Bronchial epithelial cell (primary cell): ENCODE measurements at regions not wholly inside any gene's neighbourhood (a gene's known extent, or its start where the extent isn't known, plus 50 kb on each side); places are given as distances from the start of the nearest gene placed in this dataset.

ENCODE experiments used
- DNase-seq: peaks from one replicate; pipeline ENCODE4 v3.0.0-alpha.2; 2010; ENCODE audit warnings: low read depth
- FAIRE-seq: peaks from 2 replicates; lab custom pipeline; 2011; peaks lifted over from hg19 to GRCh38; lab: Jason Lieb, UNC
- H3K27me3 ChIP-seq: 2 replicates; pipeline ENCODE4 v1.5.1; 2011; ENCODE audit warnings: low read length; ENCODE audit not compliant: control insufficient read depth, insufficient read depth
- H3K36me3 ChIP-seq: 2 replicates; pipeline ENCODE4 v1.5.1; 2011; ENCODE audit warnings: low read length; ENCODE audit not compliant: control insufficient read depth, insufficient read depth
- H3K4me3 ChIP-seq: 2 replicates; pipeline ENCODE4 v1.5.1; 2011; ENCODE audit warnings: mild to moderate bottlenecking, low read depth, low read length, control low read depth
- CTCF ChIP-seq: IDR thresholded peaks from 2 replicates; pipeline ENCODE4 v1.5.1; 2011; ENCODE audit warnings: mild to moderate bottlenecking, moderate library complexity, low read length, control low read depth, inconsistent platforms; ENCODE audit not compliant: insufficient read depth, severe bottlenecking

GRCh38 chr5:87147441-87147840, 120.2 kb upstream of the RASA1 start:
- DNase-seq (no peak), FAIRE-seq (no peak)
- Histone ChIP-seq H3K36me3 (no peaks in the 10 kb centered on the region), H3K4me3 (no peak overlapping the region), H3K27me3 (no peaks in the 10 kb centered on the region)
- no peak for TF ChIP-seq CTCF

- Histone ChIP-seq H3K27me3 (no peaks in the 10 kb centered on the region), H3K4me3 (no peak overlapping the region), H3K36me3 (no peaks in the 10 kb centered on the region)
- no peak for FAIRE-seq
- no peak for TF ChIP-seq CTCF
- no peak for DNase-seq
Observed at GRCh38 chr5:87150630-87151029, 117.1 kb upstream of the RASA1 start.

GRCh38 chr5:87151547-87151946, 116.1 kb upstream of the RASA1 start:
- no peaks in the 10 kb centered on the region for H3K36me3 ChIP-seq
- FAIRE-seq, result no peak
- H3K27me3 ChIP-seq, result no peaks in the 10 kb centered on the region
- no peak for TF ChIP-seq CTCF
- no peak overlapping the region for H3K4me3 ChIP-seq
- peak; percentile 93 for DNase-seq

- no peaks in the 10 kb centered on the region for H3K27me3 ChIP-seq
- FAIRE-seq (no peak), DNase-seq (no peak)
- TF ChIP-seq CTCF, result no peak
- no peaks in the 10 kb centered on the region for H3K36me3 ChIP-seq
- H3K4me3 ChIP-seq, result no peak overlapping the region
Observed at GRCh38 chr5:87152886-87153285, 114.8 kb upstream of the RASA1 start.

GRCh38 chr5:87154191-87154590, 113.5 kb upstream of the RASA1 start:
- DNase-seq (no peak), FAIRE-seq (no peak)
- no peaks in the 10 kb centered on the region for H3K27me3 ChIP-seq
- no peak overlapping the region for H3K4me3 ChIP-seq
- H3K36me3 ChIP-seq, result no peaks in the 10 kb centered on the region
- TF ChIP-seq CTCF, result no peak

GRCh38 chr5:87155106-87155505, 112.6 kb upstream of the RASA1 start:
- Histone ChIP-seq H3K36me3 (no peaks in the 10 kb centered on the region), H3K27me3 (no peaks in the 10 kb centered on the region), H3K4me3 (no peak overlapping the region)
- peak; percentile 47 for FAIRE-seq
- DNase-seq, result no peak
- no peak for TF ChIP-seq CTCF
